CD4-positive, alpha-beta memory T cell (primary cell): ENCODE measurements at regions not wholly inside any gene's neighbourhood (a gene's known extent, or its start where the extent isn't known, plus 50 kb on each side); places are given as distances from the start of the nearest gene placed in this dataset. TPM values are rescaled to one million over a fixed set of nuclear protein-coding genes. Genes with fewer than 3 reads are reported as not detected.
"Not testable (repeated sequence)": the region's sequence is repeated elsewhere in the genome, so short reads cannot be mapped to it uniquely, and the experiment has no call there.

Experiments
- CTCF ChIA-PET: fragments of 350-600 bp; sonication (Branson Sonifier 250); formaldehyde crosslinking; loops from one replicate; lab custom pipeline; 2021; ENCODE audit warnings: inconsistent platforms; ENCODE audit not compliant: partially characterized antibody; lab: Charles Lee
- POLR2A ChIA-PET: fragments of 350-600 bp; sonication (Branson Sonifier 250); formaldehyde crosslinking; loops from one replicate; lab custom pipeline; 2021; ENCODE audit not compliant: partially characterized antibody; lab: Charles Lee
- DNase-seq, 5 donors: peaks; one replicate each; pipeline versions ENCODE4 v3.0.0 to v3.0.0-alpha.2; 2020 to 2022; ENCODE audit warnings: mixed read lengths in 1 of 5
- H3K27ac ChIP-seq: one replicate; pipeline ENCODE4 v1.7.0; 2013; ENCODE audit warnings: low read depth, low read length
- H3K27me3 ChIP-seq: 2 replicates; pipeline ENCODE4 v1.7.0; 2013; ENCODE audit warnings: mild to moderate bottlenecking, low read length, moderate library complexity; ENCODE audit not compliant: insufficient read depth
- H3K36me3 ChIP-seq: 2 replicates; pipeline ENCODE4 v1.7.0; 2013; ENCODE audit warnings: mild to moderate bottlenecking, low read length, moderate library complexity; ENCODE audit not compliant: insufficient read depth
- H3K4me1 ChIP-seq: 2 replicates; pipeline ENCODE4 v1.7.0; 2013; ENCODE audit warnings: mild to moderate bottlenecking, low read length, moderate library complexity; ENCODE audit not compliant: insufficient read depth
- H3K4me3 ChIP-seq, 2 donors: one replicate each; pipeline ENCODE4 v1.7.0; 2013; ENCODE audit warnings: low read length in 2 of 2, mild to moderate bottlenecking in 1 of 2
- H3K9me3 ChIP-seq, 2 donors: one replicate each; pipeline ENCODE4 v1.7.0; 2013; ENCODE audit warnings: low read length in 2 of 2, control low read depth in 1 of 2; ENCODE audit not compliant: control insufficient read depth in 1 of 2
- H3K27ac Mint-ChIP-seq, 7 donors: one replicate each; pipeline ENCODE4 v1.8.0; 2020 to 2021; ENCODE audit warnings: mixed read lengths in 7 of 7, mild to moderate bottlenecking in 6 of 7, inconsistent platforms in 3 of 7, moderate library complexity in 3 of 7
- H3K27me3 Mint-ChIP-seq, 2 donors: one replicate each; pipeline ENCODE4 v1.8.0; 2020 to 2021; ENCODE audit warnings: mixed read lengths in 2 of 2
- H3K36me3 Mint-ChIP-seq, 2 donors: one replicate each; pipeline ENCODE4 v1.8.0; 2020 to 2021; ENCODE audit warnings: mixed read lengths in 2 of 2, inconsistent platforms in 1 of 2, mild to moderate bottlenecking in 1 of 2
- H3K4me1 Mint-ChIP-seq, 4 donors: one replicate each; pipeline ENCODE4 v1.8.0; 2020 to 2021; ENCODE audit warnings: mixed read lengths in 4 of 4, mild to moderate bottlenecking in 1 of 4
- H3K4me3 Mint-ChIP-seq, 8 donors: one replicate each; pipeline ENCODE4 v1.8.0; 2020 to 2021; ENCODE audit warnings: mixed read lengths in 8 of 8, mild to moderate bottlenecking in 7 of 8, moderate library complexity in 6 of 8, inconsistent platforms in 3 of 8
- H3K9me3 Mint-ChIP-seq, 8 donors: one replicate each; pipeline ENCODE4 v1.8.0; 2020 to 2021; ENCODE audit warnings: mixed read lengths in 8 of 8, mild to moderate bottlenecking in 5 of 8, inconsistent platforms in 3 of 8, moderate library complexity in 1 of 8
- intact Hi-C: fragments of 100-400 bp; cut with micrococcal nuclease; formaldehyde crosslinking; loops from one replicate; pipeline ENCODE4 v1.15.1; 2023
- microRNA-seq: library from miRNA; unstranded; fragments of <30 nt; microRNA quantifications from one replicate; pipeline ENCODE4 v1.2.0, GENCODE V29; 2021; ENCODE audit warnings: borderline replicate concordance, borderline number of aligned reads, borderline microRNAs expressed, mixed read lengths

DNA sequence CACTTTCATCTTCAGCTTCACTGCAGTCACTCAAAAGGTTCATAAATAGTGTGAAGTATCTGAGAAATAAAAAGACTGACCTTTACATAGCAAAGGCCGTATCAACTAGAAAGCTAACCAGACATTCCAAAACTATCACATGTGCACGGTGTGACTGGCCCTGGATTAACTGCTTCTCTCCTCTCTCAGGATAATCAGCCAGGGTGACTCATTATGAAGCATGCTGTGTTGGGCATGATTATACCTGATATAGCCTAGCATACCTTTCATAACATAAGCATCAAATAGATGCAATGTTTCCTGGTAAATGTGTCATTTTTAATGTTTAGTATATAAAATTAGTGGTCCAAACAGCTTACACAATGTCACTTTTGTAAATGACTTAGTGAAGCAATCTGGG lies 62.7 kb upstream of the POTEB3 start:
- POLR2A ChIA-PET, H3K4me3 Mint-ChIP-seq, H3K27ac Mint-ChIP-seq, H3K4me1 ChIP-seq, H3K9me3 ChIP-seq, H3K27me3 ChIP-seq, intact Hi-C loops, H3K4me1 Mint-ChIP-seq, H3K36me3 Mint-ChIP-seq, H3K27me3 Mint-ChIP-seq, H3K27ac ChIP-seq, DNase-seq, CTCF ChIA-PET, H3K9me3 Mint-ChIP-seq, H3K4me3 ChIP-seq, H3K36me3 ChIP-seq: not testable (repeated sequence)

Small RNAs in the stretch of these regions (microRNA-seq; reads per million reads assigned to microRNA genes)
- gene MIR5701-2, result not detected
